PC-3 (cell line): ENCODE measurements at regions not wholly inside any gene's neighbourhood (a gene's known extent, or its start where the extent isn't known, plus 50 kb on each side); places are given as distances from the start of the nearest gene placed in this dataset.

Experiments
- ATAC-seq: fragments of 200-7000 bp; cut with Tn5 transposase; 2 replicates; pipeline ENCODE4 v1.9.1; 2020; ENCODE audit warnings: mild to moderate bottlenecking, moderate library complexity
- BruUV-seq: library from RNA; stranded (reverse); fragments of 400-500 nt; replicated peaks from 2 replicates; lab custom pipeline; 2021; lab: Mats Ljungman, UMichigan
- CTCF ChIA-PET: fragments of 300-600 bp; sonication (Branson Sonifier 250); formaldehyde crosslinking; loops from one replicate; lab custom pipeline; 2022; ENCODE audit warnings: antibody characterized with exemption; lab: Charles Lee
- POLR2A ChIA-PET: fragments of 300-600 bp; sonication (Branson Sonifier 250); formaldehyde crosslinking; loops from one replicate; lab custom pipeline; 2022; ENCODE audit warnings: antibody characterized with exemption; ENCODE audit not compliant: unreplicated experiment; lab: Charles Lee
- DNase-seq: peaks from one replicate; pipeline ENCODE4 v3.0.0-alpha.2; 2015
- H2AFZ ChIP-seq: fragments of 300-600 bp; sonication (generic); 2 replicates; pipeline ENCODE4 v1.6.0; 2016; ENCODE audit warnings: antibody characterized with exemption, low read length
- H3F3A ChIP-seq: fragments of 300-600 bp; sonication (generic); one replicate; pipeline ENCODE4 v1.6.0; 2017; ENCODE audit warnings: antibody characterized with exemption, low read length, control low read depth, mild to moderate bottlenecking; ENCODE audit not compliant: unreplicated experiment
- H3K27ac ChIP-seq: fragments of 300-600 bp; sonication (generic); 2 replicates; pipeline ENCODE4 v1.5.1; 2016; ENCODE audit warnings: mild to moderate bottlenecking, low read length
- H3K27me3 ChIP-seq: fragments of 300-600 bp; sonication (generic); 2 replicates; pipeline ENCODE4 v1.6.1; 2016; ENCODE audit warnings: low read length, mixed read lengths
- H3K36me3 ChIP-seq: fragments of 300-600 bp; sonication (generic); 2 replicates; pipeline ENCODE4 v1.6.1; 2016; ENCODE audit warnings: low read depth, mixed run types, low read length, mixed read lengths
- H3K4me1 ChIP-seq: fragments of 300-600 bp; sonication (generic); 2 replicates; pipeline ENCODE4 v1.5.1; 2016; ENCODE audit warnings: low read length; ENCODE audit not compliant: insufficient read depth
- H3K4me2 ChIP-seq: fragments of 300-600 bp; sonication (generic); 2 replicates; pipeline ENCODE4 v1.6.0; 2016; ENCODE audit warnings: low read length
- H3K4me3 ChIP-seq: fragments of 300-600 bp; sonication (generic); 2 replicates; pipeline ENCODE4 v1.5.1; 2016; ENCODE audit warnings: mild to moderate bottlenecking, low read length, mixed read lengths
- H3K79me2 ChIP-seq: fragments of 300-600 bp; sonication (generic); 2 replicates; pipeline ENCODE4 v1.6.1; 2017; ENCODE audit warnings: low read length, mixed read lengths
- H3K9ac ChIP-seq: fragments of 300-600 bp; sonication (generic); 2 replicates; pipeline ENCODE4 v1.6.0; 2016; ENCODE audit warnings: mild to moderate bottlenecking, low read length
- H3K9me2 ChIP-seq: fragments of 300-600 bp; sonication (generic); replicated peaks from 2 replicates; pipeline ENCODE4 v1.6.1; 2016; ENCODE audit warnings: mixed run types, low read length, mixed read lengths
- H3K9me3 ChIP-seq: fragments of 300-600 bp; sonication (generic); 2 replicates; pipeline ENCODE4 v1.6.1; 2016; ENCODE audit warnings: low read length, mixed read lengths
- H4K20me1 ChIP-seq: fragments of 300-600 bp; sonication (generic); 2 replicates; pipeline ENCODE4 v1.6.1; 2016; ENCODE audit warnings: low read length, mixed read lengths
- CTCF ChIP-seq: fragments of 300-600 bp; sonication (generic); conservative IDR thresholded peaks from 2 replicates; pipeline ENCODE4 v1.5.1; 2017; ENCODE audit warnings: antibody characterized with exemption, low read depth, mild to moderate bottlenecking, low read length
- EZH2 ChIP-seq: fragments of 300-600 bp; sonication (generic); IDR thresholded peaks from one replicate; pipeline ENCODE4 v1.6.1; 2017; ENCODE audit warnings: antibody characterized with exemption, mild to moderate bottlenecking, low read length; ENCODE audit not compliant: unreplicated experiment
- EZH2phosphoT487 ChIP-seq: fragments of 300-600 bp; sonication (generic); IDR thresholded peaks from 2 replicates; pipeline ENCODE4 v1.6.1; 2018; ENCODE audit warnings: mild to moderate bottlenecking, antibody characterized with exemption, low read length, borderline replicate concordance
- intact Hi-C: fragments of 100-400 bp; cut with micrococcal nuclease; formaldehyde crosslinking; loops from 2 replicates; pipeline ENCODE4 v1.9.0; 2023

GRCh38 chr7:17040716-17041115 is 158.9 kb upstream of the AGR3 start:
- Histone ChIP-seq H3K27me3 (no peaks in the 10 kb centered on the region), H3K36me3 (no peaks in the 10 kb centered on the region), H2AFZ (no peak overlapping the region), H4K20me1 (no peaks in the 10 kb centered on the region), H3K4me3 (no peak overlapping the region), H3K4me1 (peaks cover 53% of the 10 kb centered on the region), H3K9me2 (no peaks in the 10 kb centered on the region), H3K27ac (peak overlapping the region; percentile 80), H3K79me2 (no peaks in the 10 kb centered on the region), H3K9me3 (no peaks in the 10 kb centered on the region), H3F3A (peaks cover 4% of the 10 kb centered on the region), H3K4me2 (peak overlapping the region; percentile 62), H3K9ac (peak overlapping the region; percentile 28)
- TF ChIP-seq EZH2phosphoT487 (no peak), EZH2 (no peak)
- ChIA-PET POLR2A (no interaction called here), CTCF (interaction anchor here (0.6 kb wide), 1 partner anchor 42 kb away, joined by 3 read pairs; no protein-coding TSS in a partner anchor)
- DNase-seq (no peak), ATAC-seq (no peak)
- intact Hi-C loops: loop anchor here (1.0 to 5.0 kb wide), 6 partner anchors 30 to 238 kb away; partner anchors contain the start of gene AGR2
- no TSS peak for BruUV-seq

- ChIA-PET CTCF (no interaction called here), POLR2A (no interaction called here)
- ATAC-seq (peak; percentile 71), DNase-seq (peak; percentile 87)
- H3K4me1 ChIP-seq: peaks cover 53% of the 10 kb centered on the region
- peak overlapping the region; percentile 35 for H3K9ac ChIP-seq
- peak overlapping the region; percentile 9; the same call in 1 of the 2 replicates for H3K4me3 ChIP-seq
- no peaks in the 10 kb centered on the region for H3K36me3 ChIP-seq
- peak overlapping the region; percentile 80 for H3K27ac ChIP-seq
- peak overlapping the region; percentile 62 for H3K4me2 ChIP-seq
- no peaks in the 10 kb centered on the region for H3K9me2 ChIP-seq
- H3K9me3 ChIP-seq: no peaks in the 10 kb centered on the region
- H3K79me2 ChIP-seq: no peaks in the 10 kb centered on the region
- BruUV-seq: no TSS peak
- no peaks in the 10 kb centered on the region for H4K20me1 ChIP-seq
- H3K27me3 ChIP-seq: no peaks in the 10 kb centered on the region
- TF ChIP-seq EZH2phosphoT487 (no peak), CTCF (no peak), EZH2 (no peak)
- no peak overlapping the region for H2AFZ ChIP-seq
- H3F3A ChIP-seq: peaks cover 4% of the 10 kb centered on the region
- intact Hi-C loops: loop anchor here (1.0 to 5.0 kb wide), 6 partner anchors 31 to 239 kb away; partner anchors contain the start of gene AGR2
Measured at GRCh38 chr7:17041324-17041723, 159.5 kb upstream of the AGR3 start.

- H3K79me2 ChIP-seq: no peaks in the 10 kb centered on the region
- H3K9me2 ChIP-seq: no peaks in the 10 kb centered on the region
- no peaks in the 10 kb centered on the region for H3K9me3 ChIP-seq
- H3K27ac ChIP-seq: peak overlapping the region; percentile 80
- H3K27me3 ChIP-seq: no peaks in the 10 kb centered on the region
- ATAC-seq: peak; percentile 71
- intact Hi-C loops: loop anchor here (2.0 to 5.0 kb wide), 4 partner anchors 59 to 240 kb away; partner anchors contain the start of gene AGR2
- no TSS peak for BruUV-seq
- H2AFZ ChIP-seq: no peak overlapping the region
- no peaks in the 10 kb centered on the region for H4K20me1 ChIP-seq
- H3K4me1 ChIP-seq: peaks cover 53% of the 10 kb centered on the region
- H3K9ac ChIP-seq: peak overlapping the region; percentile 35
- H3F3A ChIP-seq: peaks cover 4% of the 10 kb centered on the region
- H3K36me3 ChIP-seq: no peaks in the 10 kb centered on the region
- H3K4me3 ChIP-seq: peak overlapping the region; percentile 9; the same call in 1 of the 2 replicates
- H3K4me2 ChIP-seq: peak overlapping the region; percentile 62
- CTCF ChIA-PET: no interaction called here
- peak; percentile 71 for DNase-seq
- TF ChIP-seq EZH2: no peak
- TF ChIP-seq CTCF: no peak
- TF ChIP-seq EZH2phosphoT487: no peak
- POLR2A ChIA-PET: interaction anchor here (0.6 kb wide), 1 partner anchor 256 kb away, joined by 3 read pairs; the partner anchor contains the start of gene AHR
Measured at GRCh38 chr7:17042211-17042610, 160.4 kb upstream of the AGR3 start.
